Right renal cortex interstitium (tissue), 3 donors: ENCODE measurements at regions not wholly inside any gene's neighbourhood (a gene's known extent, or its start where the extent isn't known, plus 50 kb on each side); places are given as distances from the start of the nearest gene placed in this dataset.

Source experiments
- DNase-seq, 3 donors: peaks; one replicate each; pipeline ENCODE4 v3.0.0-alpha.2; 2013; ENCODE audit warnings: low read depth in 3 of 3, low spot score in 2 of 3

DNA sequence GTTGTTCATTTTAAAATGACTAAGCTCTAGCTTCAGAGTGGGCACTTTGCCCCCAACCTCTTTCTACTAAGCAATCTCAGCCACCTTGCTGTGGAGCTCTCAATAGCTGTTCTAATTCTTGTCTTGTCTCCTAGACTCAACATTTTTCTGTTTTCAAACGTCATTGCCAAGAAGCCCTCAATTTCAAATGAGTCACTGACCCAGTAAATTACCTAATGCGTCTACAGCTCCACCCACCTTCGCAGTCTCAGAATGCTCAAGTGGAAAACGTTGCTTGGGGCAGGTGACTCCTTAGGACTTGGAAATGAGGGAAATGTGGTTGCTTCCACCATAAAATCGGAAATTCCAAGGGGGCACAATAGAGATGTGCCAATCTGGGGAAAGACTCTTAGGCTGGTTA, 59.0 kb downstream of the ING2 start:
- DNase-seq = no peak

DNA sequence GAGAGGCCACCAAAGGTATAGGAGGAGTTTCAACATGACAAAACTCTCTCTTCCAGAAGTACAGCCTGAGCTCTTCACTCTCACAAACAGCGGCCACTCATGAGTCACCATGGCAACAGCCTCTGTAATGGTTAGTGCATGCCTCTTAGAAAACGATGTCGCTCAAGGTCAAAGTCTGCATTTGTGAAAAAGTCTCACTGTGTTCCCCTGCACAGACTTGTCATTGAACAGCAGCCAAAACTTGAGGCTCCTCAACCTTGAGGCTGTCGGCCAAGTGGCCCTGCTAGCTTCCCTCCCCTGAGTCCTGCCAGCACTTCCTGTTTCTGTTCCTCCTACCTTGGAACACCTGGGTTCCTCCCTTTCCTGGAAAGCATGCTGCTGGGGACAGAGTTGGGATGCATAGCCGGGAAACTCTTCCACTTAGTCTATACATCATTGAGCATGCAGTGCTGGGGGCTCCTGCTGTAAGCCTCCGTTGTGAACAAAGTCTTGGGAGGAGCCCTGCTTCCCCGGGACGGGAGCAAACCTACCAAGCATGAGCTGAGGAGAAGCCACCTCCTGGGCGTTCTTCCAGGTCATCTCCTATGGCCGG, 66.6 kb downstream of the ING2 start:
- DNase-seq = peak in 1 of 3 donors; percentile 29

DNA sequence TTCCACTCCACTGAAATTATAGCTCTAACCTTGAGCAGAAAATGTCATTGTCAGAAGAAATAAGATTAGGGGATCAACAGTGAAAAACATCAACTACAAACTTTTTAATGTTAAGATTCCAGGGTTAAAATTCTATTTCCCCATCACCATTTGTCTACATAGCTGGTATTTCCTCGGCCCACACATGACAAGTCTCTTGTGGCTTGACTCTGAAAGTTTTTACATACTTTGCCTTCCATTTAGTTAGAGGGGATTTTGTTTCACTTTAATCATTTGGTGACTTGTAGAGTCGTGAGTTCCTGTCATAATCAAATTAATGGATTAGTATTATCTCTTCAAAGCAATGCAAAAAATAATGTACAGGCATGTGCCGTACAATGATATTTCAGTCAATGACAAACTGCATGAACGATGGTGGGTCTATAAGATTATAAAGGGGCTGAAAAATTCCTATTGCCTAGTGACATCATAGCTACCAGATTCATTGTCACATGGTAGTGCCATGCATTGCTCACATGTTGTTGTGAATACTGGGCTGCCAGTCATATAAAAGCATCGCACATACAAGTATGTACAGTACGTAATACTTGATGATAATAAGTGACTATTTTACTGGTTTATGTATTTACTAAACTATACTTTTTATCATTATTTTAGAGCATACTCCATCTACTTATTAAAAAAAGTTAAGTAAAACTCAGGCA, 72.0 kb downstream of the ING2 start:
- DNase-seq = no peak

DNA sequence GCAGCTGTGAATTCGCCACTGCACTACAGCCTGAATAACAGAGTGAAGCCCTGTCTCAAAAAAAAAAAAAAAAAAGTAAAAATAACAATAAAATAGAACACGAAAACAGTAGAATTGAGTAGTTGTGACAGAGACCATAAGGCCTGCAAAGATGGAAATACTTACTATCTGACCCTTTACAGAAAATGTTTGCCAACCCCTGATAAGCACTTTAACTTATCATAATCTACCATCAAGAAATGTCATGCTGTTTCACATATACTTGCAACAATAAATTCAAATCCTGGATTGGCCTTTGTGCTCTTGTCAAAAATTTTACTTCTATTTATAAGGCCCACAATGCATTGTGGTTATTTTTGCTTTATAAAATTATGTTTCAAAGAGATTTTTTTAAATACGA, 75.5 kb downstream of the ING2 start:
- DNase-seq = no peak

DNA sequence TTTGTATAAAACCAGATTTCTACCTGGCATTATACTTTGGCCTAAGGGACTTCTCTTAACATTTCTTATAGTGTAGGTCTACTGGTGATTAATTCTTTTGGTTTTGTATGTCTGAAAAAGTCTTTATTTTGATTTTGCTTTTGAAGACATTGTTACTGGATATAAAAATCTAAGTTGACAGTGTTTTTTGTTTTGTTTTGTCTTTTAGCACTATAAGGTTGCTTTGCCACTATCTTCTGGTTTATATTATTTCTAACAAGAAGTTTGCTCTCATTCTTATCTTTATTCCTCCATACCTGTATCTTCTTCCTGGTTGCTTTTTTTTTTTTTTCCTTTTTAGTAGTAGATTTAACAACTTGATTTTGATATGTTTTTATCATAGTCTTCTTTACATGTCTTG, 76.0 kb downstream of the ING2 start:
- DNase-seq = no peak

DNA sequence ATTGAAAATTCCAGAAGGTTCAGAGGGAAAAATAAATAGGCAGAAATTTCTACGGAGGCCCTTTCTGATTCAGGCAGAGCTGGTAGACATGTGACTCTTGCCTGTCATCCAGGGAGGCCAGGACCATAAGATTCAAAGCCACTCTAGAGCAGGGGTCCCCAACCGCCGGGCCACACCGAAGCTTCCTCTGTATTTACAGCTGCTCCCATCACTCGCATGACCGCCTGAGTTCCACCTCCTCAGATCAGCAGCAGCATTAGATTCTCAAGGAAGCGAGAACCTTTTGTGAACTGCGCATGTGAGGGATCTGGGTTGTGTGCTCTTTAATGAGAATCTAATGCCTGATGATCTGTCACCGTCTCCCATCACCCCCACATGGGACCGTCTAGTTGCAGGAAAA, 72.2 kb downstream of the RWDD4 start:
- DNase-seq = no peak

DNA sequence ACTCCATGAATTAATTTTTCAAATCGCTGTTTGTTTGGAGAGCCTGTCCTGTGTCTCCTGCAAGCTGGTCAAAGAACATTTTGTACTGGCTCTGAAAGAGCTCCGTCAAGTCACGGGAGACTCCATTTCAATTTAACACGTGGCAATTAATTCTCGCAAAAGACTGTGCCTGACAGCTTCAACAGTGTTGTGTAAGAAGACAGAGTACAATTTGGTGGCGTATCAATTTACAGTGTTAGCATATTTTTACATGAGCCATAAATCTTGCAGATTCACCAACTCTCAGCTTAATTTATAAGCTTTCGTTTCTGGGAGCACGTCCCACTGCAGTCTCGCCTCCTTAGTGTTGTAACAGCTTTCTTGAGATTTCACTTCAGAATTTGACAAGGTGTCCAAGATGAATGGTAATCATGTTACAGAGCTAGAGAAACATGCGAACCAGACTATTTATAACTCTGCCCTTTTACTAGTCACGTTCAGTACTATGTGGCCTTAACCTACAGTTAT, 70.8 kb downstream of the RWDD4 start:
- peak in 1 of 3 donors; percentile 46 for DNase-seq

DNA sequence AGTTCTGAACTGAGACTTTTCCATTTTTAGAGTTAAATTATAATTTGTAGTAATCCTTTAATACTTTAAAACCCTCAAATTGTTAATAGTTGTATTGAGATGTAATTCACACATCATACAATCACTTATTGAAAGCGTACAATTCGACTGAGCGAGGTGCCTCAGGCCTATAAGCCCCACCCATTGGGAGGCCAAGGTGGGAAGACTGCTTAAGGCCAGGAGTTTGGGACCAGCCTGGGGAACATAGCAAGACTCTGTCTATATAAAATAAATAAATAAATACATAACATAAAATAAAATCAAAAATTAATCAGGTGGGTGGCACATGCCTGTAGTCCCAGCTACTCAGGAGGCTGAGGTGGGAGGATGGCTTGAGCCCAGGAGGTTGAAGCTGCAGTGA, 70.3 kb downstream of the RWDD4 start:
- DNase-seq = no peak

DNA sequence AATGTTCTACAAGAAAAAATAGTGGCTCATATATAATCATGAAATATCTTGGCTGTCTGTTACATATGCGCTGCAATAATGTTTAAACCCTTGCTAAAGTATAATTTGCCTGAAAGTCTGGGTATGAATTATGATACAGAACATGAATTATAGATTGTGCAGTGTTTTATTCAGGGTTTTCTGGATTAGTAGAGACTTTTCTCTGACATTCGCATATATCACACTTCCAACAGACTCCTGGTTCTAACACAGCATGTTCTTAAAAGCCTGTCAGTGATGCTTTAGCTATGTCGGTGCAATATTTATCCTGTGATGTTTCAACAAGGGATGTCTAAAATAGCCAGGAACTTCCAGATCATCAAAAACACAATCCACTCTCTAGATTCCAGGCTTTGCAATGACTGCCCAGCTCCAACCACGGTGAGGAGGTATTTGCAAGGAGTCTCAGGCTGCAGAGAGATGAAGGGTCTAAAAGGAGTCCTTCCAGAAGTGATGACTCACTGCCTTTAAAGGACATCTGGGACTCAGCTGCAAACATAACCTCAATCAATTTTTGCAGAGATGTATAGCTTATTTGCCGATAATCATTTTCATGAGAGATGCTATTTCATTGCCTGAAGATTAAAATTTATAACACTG, 69.4 kb downstream of the RWDD4 start:
- DNase-seq = no peak
